Neural crest cell (in vitro differentiated cells): ENCODE measurements at regions not wholly inside any gene's neighbourhood (a gene's known extent, or its start where the extent isn't known, plus 50 kb on each side); places are given as distances from the start of the nearest gene placed in this dataset.
"Not testable (repeated sequence)": the region's sequence is repeated elsewhere in the genome, so short reads cannot be mapped to it uniquely, and the experiment has no call there.

ENCODE experiments used
- DNase-seq: peaks from one replicate; pipeline ENCODE4 v3.0.0; 2021; ENCODE audit warnings: low read depth, mixed read lengths, low spot score
- H3K27ac Mint-ChIP-seq: one replicate; pipeline ENCODE4 v1.8.0; 2021; ENCODE audit warnings: mild to moderate bottlenecking, mixed read lengths; ENCODE audit not compliant: unreplicated experiment
- H3K27me3 Mint-ChIP-seq: 2 replicates; pipeline ENCODE4 v1.8.0; 2021; ENCODE audit warnings: low read depth, mild to moderate bottlenecking, mixed read lengths
- H3K36me3 Mint-ChIP-seq: 2 replicates; pipeline ENCODE4 v1.8.0; 2021; ENCODE audit warnings: low read depth, mild to moderate bottlenecking, mixed read lengths
- H3K4me1 Mint-ChIP-seq: 2 replicates; pipeline ENCODE4 v1.8.0; 2021; ENCODE audit warnings: mixed read lengths
- H3K4me3 Mint-ChIP-seq: one replicate; pipeline ENCODE4 v1.8.0; 2021; ENCODE audit warnings: mild to moderate bottlenecking, mixed read lengths
- H3K9me3 Mint-ChIP-seq: 2 replicates; pipeline ENCODE4 v1.8.0; 2021; ENCODE audit warnings: mixed read lengths
- CTCF ChIP-seq: fragments of 200-600 bp; sonication (generic); conservative IDR thresholded peaks from 2 replicates; pipeline ENCODE4 v1.5.0; 2021; ENCODE audit warnings: antibody characterized with exemption, mild to moderate bottlenecking

GRCh38 chr9:102185962-102186361 lies 447.5 kb upstream of the GRIN3A start:
- peaks cover 13% of the 10 kb centered on the region for H3K27me3 Mint-ChIP-seq
- H3K4me3 Mint-ChIP-seq, result no peak overlapping the region
- DNase-seq, result no peak
- no peaks in the 10 kb centered on the region for H3K36me3 Mint-ChIP-seq
- no peak for TF ChIP-seq CTCF
- H3K27ac Mint-ChIP-seq, result no peak overlapping the region
- H3K9me3 Mint-ChIP-seq, result no peaks in the 10 kb centered on the region
- no peaks in the 10 kb centered on the region for H3K4me1 Mint-ChIP-seq

- Mint-ChIP-seq H3K27me3 (peaks cover 13% of the 10 kb centered on the region), H3K36me3 (no peaks in the 10 kb centered on the region), H3K4me3 (no peak overlapping the region), H3K9me3 (no peaks in the 10 kb centered on the region), H3K27ac (no peak overlapping the region), H3K4me1 (no peaks in the 10 kb centered on the region)
- no peak for TF ChIP-seq CTCF
- DNase-seq, result no peak
These were observed 446.9 kb upstream of the GRIN3A start for GRCh38 chr9:102185371-102185770.

- no peak overlapping the region for H3K4me3 Mint-ChIP-seq
- H3K27ac Mint-ChIP-seq, result no peak overlapping the region
- H3K36me3 Mint-ChIP-seq, result no peaks in the 10 kb centered on the region
- H3K27me3 Mint-ChIP-seq, result no peaks in the 10 kb centered on the region
- H3K4me1 Mint-ChIP-seq, result no peaks in the 10 kb centered on the region
- TF ChIP-seq CTCF, result no peak
- no peak for DNase-seq
- peaks cover 17% of the 10 kb centered on the region for H3K9me3 Mint-ChIP-seq
These were observed 440.4 kb upstream of the GRIN3A start for GRCh38 chr9:102178811-102179210.

GRCh38 chr9:102174202-102174601 lies 435.8 kb upstream of the GRIN3A start:
- not testable (repeated sequence) for H3K4me1 Mint-ChIP-seq, H3K27me3 Mint-ChIP-seq, H3K36me3 Mint-ChIP-seq, H3K27ac Mint-ChIP-seq, DNase-seq, H3K4me3 Mint-ChIP-seq
- peaks cover 19% of the 10 kb centered on the region for H3K9me3 Mint-ChIP-seq

- Mint-ChIP-seq H3K36me3 (no peaks in the 10 kb centered on the region), H3K9me3 (peaks cover under 1% of the 10 kb centered on the region)
- no peak for DNase-seq
These were observed 425.8 kb upstream of the GRIN3A start for GRCh38 chr9:102164247-102164646.

GRCh38 chr9:102153081-102153480 lies 414.6 kb upstream of the GRIN3A start:
- H3K36me3 Mint-ChIP-seq, H3K27me3 Mint-ChIP-seq, DNase-seq, H3K4me1 Mint-ChIP-seq, H3K4me3 Mint-ChIP-seq, H3K27ac Mint-ChIP-seq, H3K9me3 Mint-ChIP-seq: not testable (repeated sequence)

More at GRCh38 chr9:102164247-102164646, 425.8 kb upstream of the GRIN3A start:
- Mint-ChIP-seq H3K4me1 (no peaks in the 10 kb centered on the region), H3K4me3 (no peak overlapping the region), H3K27me3 (no peaks in the 10 kb centered on the region), H3K27ac (no peak overlapping the region)
- TF ChIP-seq CTCF, result no peak

GRCh38 chr9:102135768-102136167 lies 397.3 kb upstream of the GRIN3A start:
- DNase-seq, result no peak
- Mint-ChIP-seq H3K4me1 (no peaks in the 10 kb centered on the region), H3K27me3 (no peaks in the 10 kb centered on the region), H3K9me3 (peaks cover 8% of the 10 kb centered on the region), H3K27ac (no peak overlapping the region), H3K4me3 (no peak overlapping the region), H3K36me3 (no peaks in the 10 kb centered on the region)
- no peak for TF ChIP-seq CTCF
